ENCODE measurements at regions not wholly inside any gene's neighbourhood (a gene's known extent, or its start where the extent isn't known, plus 50 kb on each side); places are given as distances from the start of the nearest gene placed in this dataset.

DNA sequence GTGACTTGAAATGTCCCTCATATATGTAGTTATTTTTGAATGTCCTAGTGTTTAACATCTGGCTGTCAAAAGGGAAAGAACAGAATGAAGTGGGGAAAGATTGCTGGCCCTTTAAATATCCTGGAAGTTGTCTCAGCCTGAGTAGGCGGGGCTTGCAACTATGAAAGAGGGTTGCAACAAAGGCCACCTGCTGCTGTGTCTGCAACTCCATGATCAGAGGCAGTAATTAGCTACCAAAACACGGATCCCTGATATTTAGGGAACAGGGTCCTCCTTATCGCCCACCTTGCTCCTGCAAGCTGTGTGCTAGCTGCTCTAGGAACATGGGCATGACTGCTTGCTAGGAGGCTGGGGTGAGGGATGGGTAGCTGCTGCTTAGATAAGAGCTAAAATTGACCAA lies 100.2 kb upstream of the CFAP20DC start:
- TF ChIP-seq POLR2AphosphoS5 (IDR thresholded peaks at IDR 0.05; ENCODE audit: low read depth, low read length) (no peak), REST (IDR thresholded peaks at IDR 0.05; ENCODE audit: insufficient read depth in 1 of 2, low read depth in 2 of 2, low read length in 2 of 2) (no peak), SIN3A (IDR thresholded peaks at IDR 0.05; ENCODE audit: borderline replicate concordance, insufficient read depth, low read length) (no peak)
